Endothelial cell of umbilical vein (primary cell): ENCODE measurements at regions not wholly inside any gene's neighbourhood (a gene's known extent, or its start where the extent isn't known, plus 50 kb on each side); places are given as distances from the start of the nearest gene placed in this dataset.

ENCODE experiments used
- BruUV-seq: library from RNA; stranded (reverse); fragments of 400-500 nt; replicated peaks from 2 replicates; lab custom pipeline; 2021; lab: Mats Ljungman, UMichigan
- CTCF ChIA-PET: fragments of 300-600, 350-600 bp; sonication (Branson Sonifier 250); formaldehyde crosslinking; loops from one replicate; lab custom pipeline; 2021; ENCODE audit warnings: antibody characterized with exemption, inconsistent platforms; lab: Charles Lee
- POLR2A ChIA-PET: fragments of 300-600, 350-600 bp; sonication (Branson Sonifier 250); formaldehyde crosslinking; loops from one replicate; lab custom pipeline; 2021; ENCODE audit warnings: antibody characterized with exemption, inconsistent platforms; lab: Charles Lee
- DNase-seq: peaks from one replicate; pipeline ENCODE4 v3.0.0-alpha.2; 2011; ENCODE audit warnings: low read depth, low spot score
- FAIRE-seq: peaks from 2 replicates; lab custom pipeline; 2011; peaks lifted over from hg19 to GRCh38; lab: Jason Lieb, UNC
- H2AFZ ChIP-seq: 2 replicates; pipeline ENCODE4 v1.6.0; 2012; ENCODE audit warnings: low read depth, low read length, control low read depth, inconsistent platforms
- H3K27ac ChIP-seq: 2 replicates; pipeline ENCODE4 v1.5.1; 2011; ENCODE audit warnings: low read depth, mild to moderate bottlenecking, control low read depth, low read length, moderate library complexity; ENCODE audit not compliant: insufficient read depth
- H3K27me3 ChIP-seq, 2 experiments: 2 replicates each; pipeline versions ENCODE4 v1.6.0 to v1.6.1; 2011; ENCODE audit warnings: low read length in 2 of 2, mixed read lengths in 1 of 2; ENCODE audit not compliant: control insufficient read depth in 2 of 2, insufficient read depth in 2 of 2
- H3K36me3 ChIP-seq, 2 experiments: 2 replicates in 1 of 2; 3 replicates in 1 of 2; pipeline ENCODE4 v1.5.1; 2011; ENCODE audit warnings: low read length in 2 of 2, mild to moderate bottlenecking in 1 of 2, moderate library complexity in 1 of 2; ENCODE audit not compliant: control insufficient read depth in 2 of 2, insufficient read depth in 2 of 2; ENCODE audit errors: extremely low read depth in 1 of 2
- H3K4me1 ChIP-seq: 3 replicates; pipeline ENCODE4 v1.5.1; 2011; ENCODE audit warnings: mild to moderate bottlenecking, low read length; ENCODE audit not compliant: control insufficient read depth, insufficient read depth; ENCODE audit errors: extremely low read depth
- H3K4me2 ChIP-seq: 2 replicates; pipeline ENCODE4 v1.6.1; 2011; ENCODE audit warnings: low read length, control low read depth, mixed read lengths; ENCODE audit not compliant: insufficient read depth
- H3K4me3 ChIP-seq, 3 experiments: fragments of 200-600 bp in 1 of 3; sonication (generic), shearing (Covaris generic) in 1 of 3; replicated peaks in 1 of 3; 2 replicates each; pipeline ENCODE4 v1.5.1; 2011 to 2016; ENCODE audit warnings: control low read depth in 3 of 3, low read length in 3 of 3, mild to moderate bottlenecking in 2 of 3, inconsistent platforms in 1 of 3, low read depth in 1 of 3, moderate library complexity in 1 of 3; ENCODE audit not compliant: insufficient read depth in 1 of 3
- H3K79me2 ChIP-seq: 2 replicates; pipeline ENCODE4 v1.6.0; 2012; ENCODE audit warnings: low read length, inconsistent platforms; ENCODE audit not compliant: control insufficient read depth, insufficient read depth
- H3K9ac ChIP-seq: replicated peaks from 2 replicates; pipeline ENCODE3; 2011; ENCODE audit warnings: low read length, control low read depth; ENCODE audit not compliant: insufficient read depth; ENCODE audit errors: extremely low read depth
- H3K9me1 ChIP-seq: replicated peaks from 3 replicates; pipeline ENCODE4 v1.6.0; 2011; ENCODE audit warnings: mild to moderate bottlenecking, low read length; ENCODE audit not compliant: control insufficient read depth, insufficient read depth; ENCODE audit errors: extremely low read depth
- H3K9me3 ChIP-seq: replicated peaks from 2 replicates; pipeline ENCODE4 v1.5.1; 2012; ENCODE audit warnings: low read length, inconsistent platforms; ENCODE audit not compliant: control insufficient read depth, insufficient read depth
- H4K20me1 ChIP-seq: replicated peaks from 2 replicates; pipeline ENCODE3; 2011; ENCODE audit warnings: mild to moderate bottlenecking, low read length; ENCODE audit not compliant: control insufficient read depth, insufficient read depth; ENCODE audit errors: extremely low read depth
- CTCF ChIP-seq, 2 donors: IDR thresholded peaks; 1 replicate in 1 of 2; 2 replicates in 1 of 2; pipeline ENCODE4 v1.5.1; 2011; ENCODE audit warnings: low read length in 2 of 2, mild to moderate bottlenecking in 2 of 2, moderate library complexity in 2 of 2, control low read depth in 1 of 2, inconsistent platforms in 1 of 2, low read depth in 1 of 2; ENCODE audit not compliant: insufficient read depth in 1 of 2; ENCODE audit errors: extremely low read depth in 1 of 2
- EZH2 ChIP-seq: IDR thresholded peaks from 2 replicates; pipeline ENCODE4 v1.6.1; 2012; ENCODE audit warnings: borderline replicate concordance, low read depth, mild to moderate bottlenecking, moderate library complexity, low read length, inconsistent platforms; ENCODE audit not compliant: severe bottlenecking
- FOS ChIP-seq: IDR thresholded peaks from 2 replicates; pipeline ENCODE4 v1.6.1; 2011; ENCODE audit warnings: mild to moderate bottlenecking, low read length, moderate library complexity, borderline replicate concordance; ENCODE audit not compliant: insufficient read depth
- GATA2 ChIP-seq: IDR thresholded peaks from 2 replicates; pipeline ENCODE4 v1.7.0; 2011; ENCODE audit warnings: low read depth, mild to moderate bottlenecking, moderate library complexity, mixed read lengths, low read length; ENCODE audit not compliant: insufficient read length, insufficient read depth
- MYC ChIP-seq: IDR thresholded peaks from one replicate; pipeline ENCODE4 v1.6.1; 2011; ENCODE audit warnings: mild to moderate bottlenecking, low read depth, low read length
- POLR2A ChIP-seq: IDR thresholded peaks from 2 replicates; pipeline ENCODE4 v1.6.1; 2012; ENCODE audit warnings: low read depth, mild to moderate bottlenecking, control low read depth, low read length
- dilution Hi-C: fragments of 300-500 bp; cut with MboI; formaldehyde crosslinking; loops from one replicate; pipeline ENCODE4 v1.15.0; 2019; ENCODE audit warnings: low sequenced_read_pairs; ENCODE audit not compliant: extremely low pct_ligation_motif_present
- intact Hi-C: fragments of 100-400 bp; cut with micrococcal nuclease; formaldehyde crosslinking; loops from one replicate; pipeline ENCODE4 v1.10.0; 2022
- TF ChIP-seq, protein P1 (sequence below): IDR thresholded peaks from 2 replicates; pipeline ENCODE4 v1.6.1; 2011; ENCODE audit not compliant: insufficient read depth, insufficient read length

DNA sequence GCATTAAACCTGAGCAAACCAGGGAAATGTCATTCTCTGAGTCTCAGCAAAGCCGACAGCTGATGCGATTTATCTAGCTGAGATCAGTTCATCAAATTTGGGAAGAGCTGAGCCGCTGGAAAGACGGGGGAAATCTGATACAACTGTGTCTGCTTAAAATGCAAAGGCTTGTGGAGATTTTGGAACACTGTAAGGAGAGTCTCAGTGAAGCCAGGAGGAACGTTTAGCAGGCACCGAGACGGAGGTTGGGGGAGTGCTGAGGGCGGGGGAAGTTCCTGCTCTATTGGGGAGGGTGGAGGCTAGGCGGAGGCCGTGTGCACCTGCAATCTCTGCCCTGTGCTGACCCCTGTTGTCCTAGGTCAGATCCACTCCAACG lies 143.2 kb upstream of the CSF3R start:
- dilution Hi-C loops (no loop called here), intact Hi-C loops (no loop called here)
- Histone ChIP-seq H4K20me1 (no peaks in the 10 kb centered on the region), H3K27me3 (no peaks in the 10 kb centered on the region), H3K4me1 (no peaks in the 10 kb centered on the region), H3K9ac (no peak overlapping the region), H3K4me3 (no peak overlapping the region), H3K27ac (no peak overlapping the region), H3K36me3 (no peaks in the 10 kb centered on the region), H3K9me3 (no peaks in the 10 kb centered on the region), H2AFZ (no peak overlapping the region), H3K9me1 (no peaks in the 10 kb centered on the region), H3K4me2 (no peak overlapping the region), H3K79me2 (no peaks in the 10 kb centered on the region)
- no peak for DNase-seq
- POLR2A ChIA-PET: no interaction called here
- FAIRE-seq: no peak
- TF ChIP-seq POLR2A (no peak), FOS (no peak), MYC (no peak), EZH2 (no peak)
- BruUV-seq: no TSS peak
- CTCF ChIA-PET: no interaction called here

- Histone ChIP-seq H3K27me3 (no peaks in the 10 kb centered on the region), H3K4me1 (no peaks in the 10 kb centered on the region), H3K36me3 (no peaks in the 10 kb centered on the region), H3K27ac (no peak overlapping the region), H3K9ac (no peak overlapping the region), H3K4me3 (no peak overlapping the region), H3K9me1 (no peaks in the 10 kb centered on the region), H3K4me2 (no peak overlapping the region), H3K9me3 (no peaks in the 10 kb centered on the region), H2AFZ (no peak overlapping the region), H4K20me1 (no peaks in the 10 kb centered on the region), H3K79me2 (no peaks in the 10 kb centered on the region)
- DNase-seq (no peak), FAIRE-seq (no peak)
- ChIA-PET POLR2A (no interaction called here), CTCF (interaction anchor here (1.5 kb wide), 1 partner anchor 49 kb away, joined by 3 read pairs; no protein-coding TSS in a partner anchor)
- TF ChIP-seq EZH2 (no peak), CTCF (IDR thresholded peaks at IDR 0.05; ENCODE audit: extremely low read depth in 1 of 2, insufficient read depth in 1 of 2, low read depth in 1 of 2, low read length in 2 of 2) (no peak), GATA2 (no peak)
- TF ChIP-seq, protein P1, sequence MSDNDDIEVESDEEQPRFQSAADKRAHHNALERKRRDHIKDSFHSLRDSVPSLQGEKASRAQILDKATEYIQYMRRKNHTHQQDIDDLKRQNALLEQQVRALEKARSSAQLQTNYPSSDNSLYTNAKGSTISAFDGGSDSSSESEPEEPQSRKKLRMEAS: no peak
- intact Hi-C loops: no loop called here
- dilution Hi-C loops: no loop called here
- no TSS peak for BruUV-seq
These were observed 142.7 kb upstream of the CSF3R start for GRCh38 chr1:36625253-36625934.
